ENCODE measurements at regions not wholly inside any gene's neighbourhood (a gene's known extent, or its start where the extent isn't known, plus 50 kb on each side); places are given as distances from the start of the nearest gene placed in this dataset.

DNA sequence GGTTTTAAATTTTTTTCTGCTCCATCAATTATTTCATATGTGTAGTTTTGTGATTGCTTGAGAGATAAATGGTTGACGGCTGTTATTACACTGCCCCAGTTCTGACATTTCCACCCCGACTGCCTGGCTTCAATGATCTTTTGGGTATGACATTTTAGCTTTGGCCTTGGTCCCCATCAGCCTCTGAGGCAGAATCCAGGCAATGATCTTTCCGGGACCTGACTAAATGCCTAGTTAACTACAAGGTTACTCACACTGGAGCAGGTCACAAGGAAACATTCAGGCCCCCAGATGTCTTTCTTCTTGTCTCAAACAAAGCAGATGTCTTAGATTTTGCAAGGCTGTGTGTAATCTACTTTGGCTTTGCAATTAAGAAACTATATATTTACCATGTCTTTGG, 61.1 kb upstream of the TMCO5A start:
- in situ Hi-C loops (cut with HindIII; ENCODE audit: low pct_unique_long_range_greater_than_20kb, low sequenced_read_pairs) (no loop called here), intact Hi-C loops (cut with micrococcal nuclease; ENCODE audit: unreplicated experiment) (no loop called here)
- peaks cover 5% of the 10 kb centered on the region; the same call in 1 of the 2 replicates for H3K27me3 ChIP-seq (ENCODE audit: control insufficient read depth, insufficient read depth, low read length)
- H3K4me1 ChIP-seq (ENCODE audit: control insufficient read depth, insufficient read depth, low read length): no peaks in the 10 kb centered on the region
- no TSS peak for BruUV-seq (replicated peaks)
- H3K4me3 ChIP-seq (ENCODE audit: low read depth in 2 of 2, low read length in 2 of 2): no peak overlapping the region
- no peaks in the 10 kb centered on the region for H3K36me3 ChIP-seq (ENCODE audit: control insufficient read depth, insufficient read depth, low read length)
- no peak for DNase-seq (ENCODE audit: low read depth, low spot score)
- H3K27ac ChIP-seq (ENCODE audit: low read length): no peak overlapping the region
- no peak for ATAC-seq
- no peak for TF ChIP-seq SIN3A (IDR thresholded peaks at IDR 0.05; ENCODE audit: borderline replicate concordance, insufficient read depth, low read depth, low read length)
- TF ChIP-seq TCF7L2 (IDR thresholded peaks at IDR 0.05; ENCODE audit: low read depth, low read length): no peak
- TF ChIP-seq, protein P1, sequence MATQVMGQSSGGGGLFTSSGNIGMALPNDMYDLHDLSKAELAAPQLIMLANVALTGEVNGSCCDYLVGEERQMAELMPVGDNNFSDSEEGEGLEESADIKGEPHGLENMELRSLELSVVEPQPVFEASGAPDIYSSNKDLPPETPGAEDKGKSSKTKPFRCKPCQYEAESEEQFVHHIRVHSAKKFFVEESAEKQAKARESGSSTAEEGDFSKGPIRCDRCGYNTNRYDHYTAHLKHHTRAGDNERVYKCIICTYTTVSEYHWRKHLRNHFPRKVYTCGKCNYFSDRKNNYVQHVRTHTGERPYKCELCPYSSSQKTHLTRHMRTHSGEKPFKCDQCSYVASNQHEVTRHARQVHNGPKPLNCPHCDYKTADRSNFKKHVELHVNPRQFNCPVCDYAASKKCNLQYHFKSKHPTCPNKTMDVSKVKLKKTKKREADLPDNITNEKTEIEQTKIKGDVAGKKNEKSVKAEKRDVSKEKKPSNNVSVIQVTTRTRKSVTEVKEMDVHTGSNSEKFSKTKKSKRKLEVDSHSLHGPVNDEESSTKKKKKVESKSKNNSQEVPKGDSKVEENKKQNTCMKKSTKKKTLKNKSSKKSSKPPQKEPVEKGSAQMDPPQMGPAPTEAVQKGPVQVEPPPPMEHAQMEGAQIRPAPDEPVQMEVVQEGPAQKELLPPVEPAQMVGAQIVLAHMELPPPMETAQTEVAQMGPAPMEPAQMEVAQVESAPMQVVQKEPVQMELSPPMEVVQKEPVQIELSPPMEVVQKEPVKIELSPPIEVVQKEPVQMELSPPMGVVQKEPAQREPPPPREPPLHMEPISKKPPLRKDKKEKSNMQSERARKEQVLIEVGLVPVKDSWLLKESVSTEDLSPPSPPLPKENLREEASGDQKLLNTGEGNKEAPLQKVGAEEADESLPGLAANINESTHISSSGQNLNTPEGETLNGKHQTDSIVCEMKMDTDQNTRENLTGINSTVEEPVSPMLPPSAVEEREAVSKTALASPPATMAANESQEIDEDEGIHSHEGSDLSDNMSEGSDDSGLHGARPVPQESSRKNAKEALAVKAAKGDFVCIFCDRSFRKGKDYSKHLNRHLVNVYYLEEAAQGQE (IDR thresholded peaks at IDR 0.05; ENCODE audit: insufficient read depth in 1 of 2, low read depth in 2 of 2, low read length in 1 of 2): no peak
- TF ChIP-seq, protein P2, sequence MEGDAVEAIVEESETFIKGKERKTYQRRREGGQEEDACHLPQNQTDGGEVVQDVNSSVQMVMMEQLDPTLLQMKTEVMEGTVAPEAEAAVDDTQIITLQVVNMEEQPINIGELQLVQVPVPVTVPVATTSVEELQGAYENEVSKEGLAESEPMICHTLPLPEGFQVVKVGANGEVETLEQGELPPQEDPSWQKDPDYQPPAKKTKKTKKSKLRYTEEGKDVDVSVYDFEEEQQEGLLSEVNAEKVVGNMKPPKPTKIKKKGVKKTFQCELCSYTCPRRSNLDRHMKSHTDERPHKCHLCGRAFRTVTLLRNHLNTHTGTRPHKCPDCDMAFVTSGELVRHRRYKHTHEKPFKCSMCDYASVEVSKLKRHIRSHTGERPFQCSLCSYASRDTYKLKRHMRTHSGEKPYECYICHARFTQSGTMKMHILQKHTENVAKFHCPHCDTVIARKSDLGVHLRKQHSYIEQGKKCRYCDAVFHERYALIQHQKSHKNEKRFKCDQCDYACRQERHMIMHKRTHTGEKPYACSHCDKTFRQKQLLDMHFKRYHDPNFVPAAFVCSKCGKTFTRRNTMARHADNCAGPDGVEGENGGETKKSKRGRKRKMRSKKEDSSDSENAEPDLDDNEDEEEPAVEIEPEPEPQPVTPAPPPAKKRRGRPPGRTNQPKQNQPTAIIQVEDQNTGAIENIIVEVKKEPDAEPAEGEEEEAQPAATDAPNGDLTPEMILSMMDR (IDR thresholded peaks at IDR 0.05): no peak
- no peak for TF ChIP-seq POLR2AphosphoS5 (IDR thresholded peaks at IDR 0.05; ENCODE audit: low read depth, low read length)
- ChIA-PET POLR2A (interaction anchor here (0.7 kb wide), 1 partner anchor 77 kb away, joined by 5 read pairs; no protein-coding TSS in a partner anchor), CTCF (no interaction called here)
- no peaks in the 10 kb centered on the region for H3K9me3 ChIP-seq (ENCODE audit: control insufficient read depth, insufficient read depth, low read depth, low read length)

DNA sequence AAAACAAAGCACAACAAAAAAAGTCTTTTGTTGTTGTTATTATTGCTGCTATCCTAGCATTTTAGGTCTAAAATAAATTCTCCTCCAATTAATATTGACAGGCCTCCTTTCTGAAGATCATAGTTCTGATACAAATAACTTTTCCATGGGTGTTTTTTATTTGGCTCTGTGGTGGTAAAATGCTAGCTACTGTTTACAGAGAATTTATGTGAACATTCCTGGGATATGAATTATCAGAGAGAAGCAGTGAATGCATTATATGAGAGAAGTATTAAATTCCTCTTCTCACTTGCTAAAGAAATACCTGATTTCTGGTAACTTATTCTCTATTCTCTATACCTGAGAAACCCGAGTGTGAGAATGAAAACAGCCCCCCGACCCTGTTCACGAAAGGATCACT, 57.5 kb upstream of the TMCO5A start:
- Histone ChIP-seq H3K4me3 (ENCODE audit: low read depth in 2 of 2, low read length in 2 of 2) (no peak overlapping the region; a peak in 1 of 4 replicates), H3K27ac (ENCODE audit: low read length) (no peak overlapping the region), H3K4me1 (ENCODE audit: control insufficient read depth, insufficient read depth, low read length) (no peaks in the 10 kb centered on the region), H3K9me3 (ENCODE audit: control insufficient read depth, insufficient read depth, low read depth, low read length) (no peaks in the 10 kb centered on the region), H3K27me3 (ENCODE audit: control insufficient read depth, insufficient read depth, low read length) (peaks cover 5% of the 10 kb centered on the region; the same call in 1 of the 2 replicates), H3K36me3 (ENCODE audit: control insufficient read depth, insufficient read depth, low read length) (no peaks in the 10 kb centered on the region)
- no TSS peak for BruUV-seq (replicated peaks)
- TF ChIP-seq, protein P1 (IDR thresholded peaks at IDR 0.05; ENCODE audit: insufficient read depth in 1 of 2, low read depth in 2 of 2, low read length in 1 of 2): no peak
- TF ChIP-seq SIN3A (IDR thresholded peaks at IDR 0.05; ENCODE audit: borderline replicate concordance, insufficient read depth, low read depth, low read length) (no peak), TCF7L2 (IDR thresholded peaks at IDR 0.05; ENCODE audit: low read depth, low read length) (no peak), POLR2AphosphoS5 (IDR thresholded peaks at IDR 0.05; ENCODE audit: low read depth, low read length) (no peak)
- TF ChIP-seq, protein P2 (IDR thresholded peaks at IDR 0.05): no peak
- POLR2A ChIA-PET: no interaction called here
- DNase-seq (ENCODE audit: low read depth, low spot score): no peak
- in situ Hi-C loops (cut with HindIII; ENCODE audit: low pct_unique_long_range_greater_than_20kb, low sequenced_read_pairs): no loop called here
- intact Hi-C loops (cut with micrococcal nuclease; ENCODE audit: unreplicated experiment): no loop called here
- CTCF ChIA-PET: no interaction called here
- ATAC-seq: no peak

Measured in Panc1 (cell line).